Ectodermal cell (in vitro differentiated cells): ENCODE measurements at regions not wholly inside any gene's neighbourhood (a gene's known extent, or its start where the extent isn't known, plus 50 kb on each side); places are given as distances from the start of the nearest gene placed in this dataset.
"Not testable (repeated sequence)": the region's sequence is repeated elsewhere in the genome, so short reads cannot be mapped to it uniquely, and the experiment has no call there.

Source experiments
- H3K27ac ChIP-seq: 2 replicates; pipeline ENCODE4 v1.7.0; 2013; ENCODE audit warnings: mild to moderate bottlenecking, low read depth, low read length; ENCODE audit not compliant: insufficient read depth, poor library complexity, severe bottlenecking
- H3K27me3 ChIP-seq: 2 replicates; pipeline ENCODE4 v1.7.0; 2013; ENCODE audit warnings: mild to moderate bottlenecking, low read length; ENCODE audit not compliant: insufficient read depth, control insufficient read depth, poor library complexity, severe bottlenecking
- H3K36me3 ChIP-seq: one replicate; pipeline ENCODE4 v1.7.0; 2013; ENCODE audit warnings: low read length; ENCODE audit not compliant: control insufficient read depth, insufficient read depth
- H3K4me1 ChIP-seq: one replicate; pipeline ENCODE4 v1.7.0; 2013; ENCODE audit warnings: low read length; ENCODE audit not compliant: control insufficient read depth, insufficient read depth
- H3K4me3 ChIP-seq: 2 replicates; pipeline ENCODE4 v1.7.0; 2013; ENCODE audit warnings: low read depth, low read length, control low read depth; ENCODE audit not compliant: insufficient read depth
- H3K9me3 ChIP-seq: 2 replicates; pipeline ENCODE4 v1.7.0; 2013; ENCODE audit warnings: mild to moderate bottlenecking, low read length, moderate library complexity; ENCODE audit not compliant: control insufficient read depth
- WGBS, 2 experiments: methylation state at CpG; one replicate each; pipeline ENCODE4 v1.1.7; 2013; ENCODE audit warnings: missing lambda C conversion rate in 2 of 2; 5-methylcytosine and 5-hydroxymethylcytosine counted together

DNA sequence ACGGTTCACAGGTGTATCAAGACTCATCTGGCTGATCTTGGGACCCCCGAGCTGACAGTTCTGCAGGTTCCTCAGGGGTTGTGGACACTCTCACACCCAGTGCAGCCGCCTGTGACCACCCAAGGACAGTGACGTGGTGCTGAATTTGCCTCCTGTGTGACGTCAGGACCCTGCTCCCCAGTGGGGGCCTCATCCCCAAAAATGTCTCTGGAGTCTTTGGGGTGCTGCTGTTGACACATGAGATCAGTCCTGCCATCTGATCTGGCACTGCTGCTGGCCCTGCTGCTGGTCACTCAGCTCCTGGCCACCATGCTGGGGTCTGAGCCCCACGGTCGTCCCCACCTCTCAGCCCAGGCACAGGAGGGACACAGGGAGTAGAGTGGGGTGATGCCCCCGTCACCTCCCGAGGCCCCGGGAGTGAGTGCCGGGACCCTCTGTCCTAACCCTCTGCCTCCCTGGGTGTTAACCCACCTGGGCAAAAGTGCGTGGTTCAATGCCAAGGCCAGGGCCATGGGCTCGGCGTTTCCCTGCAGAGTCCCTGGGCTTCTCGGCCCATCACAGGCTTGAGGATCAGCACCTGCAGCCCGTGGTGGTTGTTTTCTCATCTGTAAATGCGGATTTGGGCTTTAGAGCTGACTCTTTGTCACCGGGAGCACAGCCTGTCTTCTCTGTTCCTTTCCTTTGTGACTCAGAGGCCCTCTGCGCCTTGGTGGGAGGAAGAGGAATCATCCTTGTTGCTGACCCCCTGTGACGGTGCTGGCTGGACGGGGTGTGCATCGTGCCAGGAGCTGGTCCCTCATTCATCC is 366.0 kb upstream of the SFSWAP start:
- 67 to 75% methylated on average over 20 of the region's 22 CpGs for WGBS, 2 experiments
- H3K4me1 ChIP-seq, H3K9me3 ChIP-seq, H3K36me3 ChIP-seq, H3K27me3 ChIP-seq, H3K4me3 ChIP-seq, H3K27ac ChIP-seq: not testable (repeated sequence)

DNA sequence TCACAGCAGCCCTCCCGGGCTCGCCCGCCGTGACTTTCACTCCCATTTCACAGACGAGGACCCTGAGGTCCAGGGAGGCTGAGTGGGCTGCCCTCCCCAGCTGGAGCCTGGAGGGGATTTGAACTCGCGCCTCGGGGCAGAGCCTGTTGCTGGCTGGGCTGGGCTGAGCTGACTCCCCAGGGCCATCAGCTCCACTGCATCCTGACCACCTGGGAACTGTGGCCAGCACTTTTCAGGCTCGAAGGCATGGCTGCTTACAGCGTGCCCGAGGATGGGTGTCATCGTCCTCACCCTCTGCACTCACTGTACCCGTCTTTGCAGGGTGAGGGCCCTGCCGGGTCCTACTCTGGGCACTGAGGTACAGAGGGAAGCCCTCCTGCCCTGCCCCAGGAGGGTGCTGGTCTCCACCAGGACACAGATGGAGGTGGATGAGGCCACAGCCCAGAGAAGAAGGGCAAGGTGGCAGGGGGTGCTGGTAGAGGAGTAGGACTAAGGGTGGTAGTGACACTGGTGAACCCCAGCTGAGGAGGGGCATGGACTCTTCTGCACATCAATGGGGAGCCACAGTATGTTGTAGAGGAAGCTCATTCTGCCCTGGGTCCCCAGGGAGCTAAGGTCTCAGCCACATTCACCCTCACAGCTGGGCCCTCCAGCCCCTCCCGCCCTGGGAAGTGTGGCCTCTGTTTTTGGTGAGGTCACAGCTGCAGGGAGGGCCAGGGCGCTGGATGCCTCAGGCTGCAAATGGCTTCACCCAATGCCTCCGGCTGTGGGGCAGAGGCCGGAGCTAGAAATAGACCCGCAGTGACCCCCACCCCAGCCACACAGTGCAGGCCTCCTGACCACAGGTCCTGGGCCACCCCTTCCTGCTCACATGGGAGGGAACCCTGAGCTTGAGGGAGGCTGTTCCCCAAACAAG is 365.1 kb upstream of the SFSWAP start:
- no peak overlapping the region for H3K4me3 ChIP-seq
- no peaks in the 10 kb centered on the region for H3K36me3 ChIP-seq
- 92 to 93% methylated on average over 15 of the region's 19 CpGs for WGBS, 2 experiments

DNA sequence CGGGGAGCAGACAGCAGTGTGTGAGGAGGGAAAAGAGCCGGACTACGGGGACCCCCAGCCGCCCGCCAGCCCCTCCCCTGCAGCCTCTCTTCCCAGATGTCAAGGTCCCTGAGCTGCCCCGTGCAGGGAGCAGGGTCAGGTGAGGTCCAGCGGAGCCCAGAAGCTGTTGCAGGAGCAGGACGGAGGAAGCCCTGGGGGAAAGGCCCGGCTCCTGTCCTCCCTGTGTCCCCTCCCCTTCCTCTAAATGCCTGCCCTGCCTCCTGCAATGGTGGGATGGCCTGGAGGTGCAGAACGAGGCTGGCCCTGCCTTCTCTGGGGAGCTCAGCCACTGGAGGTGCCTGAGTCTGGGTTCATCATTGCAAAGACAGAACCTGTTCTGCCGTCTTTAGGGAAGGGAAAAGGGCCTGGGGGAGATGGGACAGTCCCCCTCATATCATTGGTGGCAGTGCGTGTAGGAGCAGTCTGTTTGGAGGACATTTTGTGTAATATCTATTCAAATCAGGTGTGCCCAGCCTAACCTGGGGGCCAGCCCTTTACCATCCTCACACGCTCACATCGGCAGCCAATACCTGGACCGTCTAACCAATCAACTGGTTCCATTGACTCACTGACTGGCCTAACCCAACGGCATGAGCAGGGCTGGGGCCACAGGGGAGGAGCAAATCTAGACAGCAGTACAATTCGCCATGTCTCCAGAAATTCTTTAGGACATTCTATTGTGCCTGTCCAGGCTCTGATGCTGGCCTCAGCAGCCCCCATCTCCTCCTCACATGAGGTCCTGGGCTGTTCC is 364.1 kb upstream of the SFSWAP start:
- H3K4me3 ChIP-seq, result no peak overlapping the region
- no peaks in the 10 kb centered on the region for H3K9me3 ChIP-seq
- no peaks in the 10 kb centered on the region for H3K36me3 ChIP-seq
- no peaks in the 10 kb centered on the region for H3K27me3 ChIP-seq
- no peaks in the 10 kb centered on the region for H3K4me1 ChIP-seq
- no peak overlapping the region for H3K27ac ChIP-seq
- 62 to 71% methylated on average over 15 to 16 of the region's 17 CpGs for WGBS, 2 experiments

More for the DNA sequence above, 365.1 kb upstream of the SFSWAP start:
- H3K9me3 ChIP-seq, result no peaks in the 10 kb centered on the region
- H3K27ac ChIP-seq, result no peak overlapping the region
- no peaks in the 10 kb centered on the region for H3K27me3 ChIP-seq
- peaks cover 4% of the 10 kb centered on the region for H3K4me1 ChIP-seq

DNA sequence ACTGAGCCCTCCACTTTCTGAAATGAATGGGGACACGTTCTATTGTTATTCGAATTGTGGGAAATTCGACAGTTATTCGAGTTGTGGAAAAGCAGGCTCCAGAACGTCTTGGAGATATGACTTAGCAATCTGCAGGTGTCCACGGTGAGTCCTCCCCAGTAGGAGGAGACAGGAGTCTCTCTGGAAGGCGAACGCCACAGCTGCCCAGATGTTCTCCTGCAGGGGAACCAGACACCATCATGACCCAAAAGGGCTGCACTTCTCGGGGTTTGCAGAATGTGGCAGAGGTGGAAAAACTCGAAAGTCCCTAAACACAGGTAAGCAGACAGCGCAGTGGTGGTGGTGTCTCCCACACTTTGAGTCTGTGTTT is 363.6 kb upstream of the SFSWAP start:
- Histone ChIP-seq H3K4me3 (no peak overlapping the region), H3K27ac (no peak overlapping the region), H3K9me3 (no peaks in the 10 kb centered on the region), H3K36me3 (no peaks in the 10 kb centered on the region), H3K4me1 (no peaks in the 10 kb centered on the region), H3K27me3 (no peaks in the 10 kb centered on the region)
- WGBS, 2 experiments, result 83 to 85% methylated on average over 11 of the region's 11 CpGs

DNA sequence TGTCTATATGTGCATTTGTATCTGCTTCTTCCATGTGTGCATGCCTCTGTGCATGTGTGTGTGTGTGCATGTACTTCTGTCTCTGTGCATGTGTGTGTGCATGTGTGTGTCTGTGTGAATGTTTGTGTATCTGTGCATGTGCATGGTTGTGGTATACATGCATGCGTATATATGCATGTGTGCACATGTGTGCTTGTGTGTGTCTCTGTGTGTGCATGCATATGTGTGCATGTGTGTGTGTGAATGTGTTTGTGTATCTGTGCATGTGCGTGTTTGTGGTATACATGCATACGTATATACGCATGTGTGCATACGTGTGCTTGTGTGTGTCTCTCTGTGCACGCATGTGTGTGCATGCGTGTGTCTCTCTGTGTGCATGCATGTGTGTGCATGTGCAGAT is 363.2 kb upstream of the SFSWAP start:
- Histone ChIP-seq H3K9me3 (no peaks in the 10 kb centered on the region), H3K4me1 (no peaks in the 10 kb centered on the region), H3K27ac (no peak overlapping the region), H3K36me3 (no peaks in the 10 kb centered on the region), H3K4me3 (no peak overlapping the region), H3K27me3 (no peaks in the 10 kb centered on the region)
- 83 to 90% methylated on average over 7 of the region's 7 CpGs for WGBS, 2 experiments

DNA sequence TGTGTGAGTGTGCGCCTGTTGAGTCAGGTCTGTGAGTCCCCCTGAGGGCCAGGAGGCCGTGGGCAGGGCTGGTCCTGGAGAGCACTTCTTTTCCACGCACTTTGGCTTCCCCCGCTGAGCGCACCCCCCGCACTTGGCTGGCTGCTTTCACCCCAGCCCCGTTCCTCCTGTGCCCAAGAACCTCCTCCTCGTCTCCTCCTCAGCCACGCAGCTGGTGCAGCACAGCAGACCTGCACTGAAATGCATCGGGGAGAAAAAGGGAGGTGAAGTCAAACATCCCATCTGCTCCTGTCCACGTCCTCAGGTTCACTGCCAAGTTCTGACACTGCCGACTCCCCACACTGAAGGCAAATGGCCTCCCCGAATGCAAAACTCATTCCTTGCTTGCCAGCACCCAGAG is 362.7 kb upstream of the SFSWAP start:
- 59 to 66% methylated on average over 13 of the region's 13 CpGs for WGBS, 2 experiments
- Histone ChIP-seq H3K4me1 (no peaks in the 10 kb centered on the region), H3K27ac (no peak overlapping the region), H3K4me3 (no peak overlapping the region), H3K27me3 (no peaks in the 10 kb centered on the region), H3K36me3 (no peaks in the 10 kb centered on the region), H3K9me3 (no peaks in the 10 kb centered on the region)

DNA sequence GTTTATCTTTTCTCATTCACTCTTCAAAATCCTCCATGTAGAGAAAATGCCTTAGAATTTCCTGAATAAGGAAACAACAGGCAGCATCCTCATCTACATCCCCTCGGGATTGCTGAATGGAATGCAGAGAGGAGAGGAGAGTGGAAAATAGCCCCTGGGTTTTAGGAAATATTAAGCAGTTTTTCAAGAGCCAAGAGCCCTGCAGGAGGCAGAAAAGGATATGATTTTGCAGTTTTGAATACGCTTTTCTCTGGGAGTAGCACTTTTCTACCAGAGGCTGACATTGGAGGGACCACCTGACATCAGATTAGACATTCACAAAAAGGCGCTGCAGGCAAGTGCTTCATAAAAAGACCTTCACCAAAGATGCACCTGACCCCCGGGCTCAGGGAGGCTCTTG is 362.2 kb upstream of the SFSWAP start:
- H3K4me3 ChIP-seq, result no peak overlapping the region
- H3K27ac ChIP-seq, result no peak overlapping the region
- no peaks in the 10 kb centered on the region for H3K27me3 ChIP-seq
- H3K4me1 ChIP-seq, result no peaks in the 10 kb centered on the region
- H3K9me3 ChIP-seq, result no peaks in the 10 kb centered on the region
- WGBS, 2 experiments, result 83 to 87% methylated on average over 4 of the region's 4 CpGs
- H3K36me3 ChIP-seq, result no peaks in the 10 kb centered on the region

DNA sequence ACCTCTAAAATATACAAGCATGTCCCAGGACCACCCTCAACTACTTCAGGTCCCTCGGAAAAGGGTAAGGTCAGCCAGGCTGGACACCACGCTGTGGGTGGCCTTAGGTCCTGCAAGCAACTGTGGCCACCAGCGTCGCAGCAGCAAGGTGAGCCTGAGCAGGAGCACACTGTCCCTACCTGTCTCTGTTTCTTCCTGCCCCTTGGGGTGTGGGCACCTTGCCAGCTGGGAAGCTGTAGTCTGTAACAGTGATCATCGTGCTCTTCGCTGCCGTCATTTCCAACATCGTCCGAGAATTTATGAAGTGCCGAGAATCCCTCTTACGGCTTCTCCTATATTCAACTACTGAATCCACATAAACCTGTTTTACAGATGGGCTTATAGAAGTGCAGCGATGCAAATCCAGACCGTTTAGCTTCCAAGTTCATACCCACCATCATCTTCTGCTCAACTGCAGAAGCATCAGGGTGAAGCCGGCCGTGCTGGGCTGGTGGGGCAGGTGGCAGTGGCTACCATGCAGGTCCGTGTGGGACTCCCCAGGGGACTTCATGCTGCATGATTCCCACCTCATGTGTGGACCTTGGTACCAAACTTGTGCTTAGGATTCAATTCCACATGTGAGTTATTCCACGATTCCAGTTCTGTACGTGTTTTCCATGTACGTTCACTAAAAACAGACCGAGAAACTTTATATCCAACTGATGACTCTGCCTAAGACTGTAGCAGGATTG is 361.3 kb upstream of the SFSWAP start:
- Histone ChIP-seq H3K4me3 (no peak overlapping the region), H3K36me3 (no peaks in the 10 kb centered on the region), H3K27ac (no peak overlapping the region), H3K4me1 (no peaks in the 10 kb centered on the region), H3K9me3 (no peaks in the 10 kb centered on the region), H3K27me3 (no peaks in the 10 kb centered on the region)
- WGBS, 2 experiments, result 92 to 93% methylated on average over 20 of the region's 20 CpGs

DNA sequence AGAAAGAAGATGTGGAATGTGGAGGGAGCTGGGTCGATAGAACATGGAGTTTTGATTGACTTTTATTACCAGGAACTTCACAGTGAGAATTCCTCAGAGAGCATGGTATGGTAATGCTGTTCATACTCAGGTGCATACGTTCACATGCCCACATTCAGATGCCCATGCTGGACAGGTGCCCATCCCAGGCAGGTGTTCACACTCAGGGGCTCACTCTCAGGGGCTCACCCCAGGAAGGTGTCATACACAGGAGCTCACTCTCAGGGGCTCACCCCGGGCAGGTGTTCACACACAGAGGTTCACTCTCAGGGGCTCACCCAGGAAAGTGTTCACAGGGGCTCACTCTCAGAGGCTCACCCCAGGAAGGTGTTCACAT is 360.0 kb upstream of the SFSWAP start:
- no peaks in the 10 kb centered on the region for H3K9me3 ChIP-seq
- H3K27ac ChIP-seq, result no peak overlapping the region
- no peaks in the 10 kb centered on the region for H3K36me3 ChIP-seq
- H3K27me3 ChIP-seq, result no peaks in the 10 kb centered on the region
- WGBS, 2 experiments, result 87 to 94% methylated on average over 3 of the region's 3 CpGs
- H3K4me1 ChIP-seq, result no peaks in the 10 kb centered on the region
- no peak overlapping the region for H3K4me3 ChIP-seq
